Thyroid gland (tissue), 4 donors: ENCODE measurements at regions not wholly inside any gene's neighbourhood (a gene's known extent, or its start where the extent isn't known, plus 50 kb on each side); places are given as distances from the start of the nearest gene placed in this dataset.

Source experiments
- POLR2A ChIP-seq, 2 donors: fragments of 450-650 bp; IDR thresholded peaks; one replicate each; pipeline ENCODE4 v1.6.1; 2017; ENCODE audit warnings: antibody characterized with exemption in 2 of 2, mild to moderate bottlenecking in 2 of 2, moderate library complexity in 1 of 2
- TF ChIP-seq, protein P1 (sequence below), 6 experiments: fragments of 200-600 bp in 3 of 6; fragments of 450-650 bp in 3 of 6; sonication (generic) in 3 of 6; IDR thresholded peaks; one replicate each; pipeline ENCODE4 v1.5.1; 2016 to 2019; ENCODE audit warnings: antibody characterized with exemption in 6 of 6, mild to moderate bottlenecking in 2 of 6, inconsistent platforms in 1 of 6, moderate library complexity in 1 of 6

- TF ChIP-seq, protein P1, sequence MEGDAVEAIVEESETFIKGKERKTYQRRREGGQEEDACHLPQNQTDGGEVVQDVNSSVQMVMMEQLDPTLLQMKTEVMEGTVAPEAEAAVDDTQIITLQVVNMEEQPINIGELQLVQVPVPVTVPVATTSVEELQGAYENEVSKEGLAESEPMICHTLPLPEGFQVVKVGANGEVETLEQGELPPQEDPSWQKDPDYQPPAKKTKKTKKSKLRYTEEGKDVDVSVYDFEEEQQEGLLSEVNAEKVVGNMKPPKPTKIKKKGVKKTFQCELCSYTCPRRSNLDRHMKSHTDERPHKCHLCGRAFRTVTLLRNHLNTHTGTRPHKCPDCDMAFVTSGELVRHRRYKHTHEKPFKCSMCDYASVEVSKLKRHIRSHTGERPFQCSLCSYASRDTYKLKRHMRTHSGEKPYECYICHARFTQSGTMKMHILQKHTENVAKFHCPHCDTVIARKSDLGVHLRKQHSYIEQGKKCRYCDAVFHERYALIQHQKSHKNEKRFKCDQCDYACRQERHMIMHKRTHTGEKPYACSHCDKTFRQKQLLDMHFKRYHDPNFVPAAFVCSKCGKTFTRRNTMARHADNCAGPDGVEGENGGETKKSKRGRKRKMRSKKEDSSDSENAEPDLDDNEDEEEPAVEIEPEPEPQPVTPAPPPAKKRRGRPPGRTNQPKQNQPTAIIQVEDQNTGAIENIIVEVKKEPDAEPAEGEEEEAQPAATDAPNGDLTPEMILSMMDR (IDR thresholded peaks at IDR 0.05) = no peak
- TF ChIP-seq POLR2A (IDR thresholded peaks at IDR 0.05) = no peak
Observed at GRCh38 chr15:38882221-38882620, 317.6 kb upstream of the RASGRP1 start.
